HepG2 (cell line): ENCODE measurements at regions not wholly inside any gene's neighbourhood (a gene's known extent, or its start where the extent isn't known, plus 50 kb on each side); places are given as distances from the start of the nearest gene placed in this dataset.

ENCODE experiments used
- ATAC-seq: fragments of 200-7000 bp; cut with Tn5 transposase; 3 replicates; pipeline ENCODE4 v1.9.1; 2020; ENCODE audit warnings: mild to moderate bottlenecking, moderate library complexity
- BruUV-seq: library from RNA; stranded (reverse); fragments of 400-500 nt; replicated peaks from 2 replicates; lab custom pipeline; 2021; lab: Mats Ljungman, UMichigan
- CTCF ChIA-PET: fragments of 300-600 bp; formaldehyde crosslinking; extraction: SDS; loops from one replicate; lab custom pipeline; 2021; ENCODE audit warnings: low total read pairs, inconsistent platforms, low intra/inter-chr PET ratio; lab: Yijun Ruan, JAX
- POLR2A ChIA-PET: fragments of 350-600 bp; sonication (Branson Sonifier 250); formaldehyde crosslinking; loops from one replicate; lab custom pipeline; 2020; ENCODE audit warnings: antibody characterized with exemption, inconsistent platforms; lab: Yijun Ruan, JAX
- DNase-seq: peaks from one replicate; pipeline ENCODE4 v3.0.0-alpha.2; 2015; ENCODE audit warnings: low spot score
- FAIRE-seq: peaks from 3 replicates; lab custom pipeline; 2011; peaks lifted over from hg19 to GRCh38; lab: Jason Lieb, UNC
- H2AFZ ChIP-seq: one replicate; pipeline ENCODE4 v1.6.1; 2011; ENCODE audit warnings: low read length, inconsistent platforms
- H3K27ac ChIP-seq: fragments of 300-600 bp; 3 replicates; pipeline ENCODE4 v1.8.0; 2011; ENCODE audit warnings: mixed run types, mild to moderate bottlenecking, mixed read lengths, low read length, inconsistent platforms; ENCODE audit not compliant: insufficient read depth; ENCODE audit errors: extremely low read length
- H3K27me3 ChIP-seq, 2 experiments: fragments of 200-600 bp in 1 of 2; 2 replicates in 1 of 2; 3 replicates in 1 of 2; pipeline versions ENCODE4 v1.6.0 to v1.8.0; 2011; ENCODE audit warnings: low read length in 2 of 2, mild to moderate bottlenecking in 2 of 2, moderate library complexity in 2 of 2, inconsistent platforms in 1 of 2; ENCODE audit not compliant: insufficient read depth in 2 of 2, control insufficient read depth in 1 of 2
- H3K36me3 ChIP-seq, 2 experiments: fragments of 200-600 bp in 1 of 2; replicated peaks in 1 of 2; 2 replicates in 1 of 2; 3 replicates in 1 of 2; pipeline versions ENCODE4 v1.5.1 to v1.8.0; 2011; ENCODE audit warnings: low read length in 2 of 2, inconsistent platforms in 1 of 2; ENCODE audit not compliant: insufficient read depth in 2 of 2, control insufficient read depth in 1 of 2
- H3K4me1 ChIP-seq: 2 replicates; pipeline ENCODE4 v1.5.1; 2012; ENCODE audit warnings: low read length, inconsistent platforms; ENCODE audit not compliant: insufficient read depth
- H3K4me2 ChIP-seq: 2 replicates; pipeline ENCODE4 v1.6.0; 2011; ENCODE audit warnings: low read depth, low read length, inconsistent platforms
- H3K4me3 ChIP-seq, 3 experiments: fragments of 200-600 bp in 1 of 3; sonication (generic), shearing (Covaris generic) in 1 of 3; replicated peaks in 1 of 3; 2 replicates each; pipeline ENCODE4 v1.5.1; 2011 to 2016; ENCODE audit warnings: low read length in 3 of 3, inconsistent platforms in 2 of 3, low read depth in 2 of 3, mild to moderate bottlenecking in 2 of 3, control low read depth in 1 of 3, mixed read lengths in 1 of 3; ENCODE audit not compliant: insufficient read depth in 1 of 3
- H3K79me2 ChIP-seq: one replicate; pipeline ENCODE4 v1.6.1; 2011; ENCODE audit warnings: low read length, inconsistent platforms; ENCODE audit not compliant: insufficient read depth
- H3K9ac ChIP-seq: 2 replicates; pipeline ENCODE4 v1.6.0; 2011; ENCODE audit warnings: mild to moderate bottlenecking, low read depth, low read length, inconsistent platforms; ENCODE audit not compliant: insufficient read depth
- H3K9me3 ChIP-seq: 2 replicates; pipeline ENCODE4 v1.5.1; 2012; ENCODE audit warnings: mild to moderate bottlenecking, low read length
- H4K20me1 ChIP-seq: 2 replicates; pipeline ENCODE4 v1.6.0; 2011; ENCODE audit warnings: inconsistent platforms, mild to moderate bottlenecking, low read length, moderate library complexity; ENCODE audit not compliant: insufficient read depth
- ATF7 ChIP-seq, 2 experiments: fragments of 450-650 bp in 1 of 2; sonication (generic) in 1 of 2; formaldehyde crosslinking in 1 of 2; IDR thresholded peaks; 2 replicates each; pipeline versions ENCODE4 v1.4.0 to v1.6.1; 2016 to 2020; ENCODE audit warnings: antibody characterized with exemption in 1 of 2, mild to moderate bottlenecking in 1 of 2, missing genetic modification reagents in 1 of 2
- BORCS8-MEF2B ChIP-seq: sonication (generic); formaldehyde crosslinking; IDR thresholded peaks from 2 replicates; pipeline ENCODE4 v1.8.0; 2022; ENCODE audit warnings: mild to moderate bottlenecking, missing genetic modification reagents
- FLYWCH1 ChIP-seq: sonication (generic); formaldehyde crosslinking; IDR thresholded peaks from 2 replicates; pipeline ENCODE4 v1.8.1; 2023; ENCODE audit warnings: mild to moderate bottlenecking, missing genetic modification reagents
- GABPB1 ChIP-seq: IDR thresholded peaks from 2 replicates; pipeline ENCODE4 v1.6.1; 2016; ENCODE audit warnings: mild to moderate bottlenecking, missing genetic modification reagents, moderate library complexity, missing compliant biosample characterization
- ISX ChIP-seq: sonication (generic); formaldehyde crosslinking; conservative IDR thresholded peaks from 2 replicates; pipeline ENCODE4 v1.5.0; 2020; ENCODE audit warnings: missing genetic modification reagents
- MIER2 ChIP-seq: IDR thresholded peaks from 2 replicates; pipeline ENCODE4 v1.6.1; 2016; ENCODE audit warnings: missing biosample characterization, missing genetic modification reagents
- RARG ChIP-seq: sonication (generic); formaldehyde crosslinking; IDR thresholded peaks from 2 replicates; pipeline ENCODE4 v1.4.0; 2020; ENCODE audit warnings: low read depth, mild to moderate bottlenecking, missing genetic modification reagents
- ZNF232 ChIP-seq: sonication (generic); formaldehyde crosslinking; IDR thresholded peaks from 2 replicates; pipeline ENCODE4 v1.4.0; 2020; ENCODE audit warnings: missing genetic modification reagents, borderline replicate concordance
- ZNF276 ChIP-seq: sonication (generic); formaldehyde crosslinking; IDR thresholded peaks from 2 replicates; pipeline ENCODE4 v1.4.0; 2020; ENCODE audit warnings: mild to moderate bottlenecking, low read depth, missing genetic modification reagents
- ZNF337 ChIP-seq: sonication (generic); formaldehyde crosslinking; IDR thresholded peaks from 2 replicates; pipeline ENCODE4 v1.5.1; 2020; ENCODE audit warnings: missing genetic modification reagents, low read depth, mild to moderate bottlenecking, borderline replicate concordance
- ZNF629 ChIP-seq: sonication (generic); formaldehyde crosslinking; conservative IDR thresholded peaks from 2 replicates; pipeline ENCODE4 v1.5.0; 2020; ENCODE audit warnings: missing genetic modification reagents
- in situ Hi-C: cut with HindIII; loops from 2 replicates; pipeline ENCODE4 v1.10.0; 2017; ENCODE audit warnings: low pct_unique_long_range_greater_than_20kb; ENCODE audit not compliant: extremely low pct_ligation_motif_present
- intact Hi-C: fragments of 100-400 bp; cut with micrococcal nuclease; formaldehyde crosslinking; loops from one replicate; pipeline ENCODE4 v1.10.0; 2022; ENCODE audit not compliant: unreplicated experiment
- TF ChIP-seq, protein P1 (sequence below): sonication (generic); formaldehyde crosslinking; IDR thresholded peaks from 2 replicates; pipeline ENCODE4 v1.4.0; 2020; ENCODE audit warnings: missing genetic modification reagents; ENCODE audit errors: not compliant biosample characterization

GRCh38 chr20:55155360-55155759 lies 680.0 kb downstream of the DOK5 start:
- FAIRE-seq = no peak
- POLR2A ChIA-PET = no interaction called here
- in situ Hi-C loops = no loop called here
- no peak for ATAC-seq
- no peak overlapping the region for H3K9ac ChIP-seq
- TF ChIP-seq ZNF337 (CRISPR knock-in tag) (no peak), ZNF232 (CRISPR knock-in tag) (no peak), ZNF629 (CRISPR knock-in tag) (no peak), BORCS8-MEF2B (CRISPR knock-in tag) (no peak), ZNF276 (CRISPR knock-in tag) (no peak), MIER2 (CRISPR knock-in tag) (no peak), ATF7 (IDR thresholded peaks at IDR 0.05) (no peak), ATF7 (CRISPR knock-in tag; IDR thresholded peaks at IDR 0.05) (no peak), FLYWCH1 (no peak), GABPB1 (no peak), RARG (CRISPR knock-in tag) (no peak), ISX (CRISPR knock-in tag) (no peak)
- TF ChIP-seq, protein P1, sequence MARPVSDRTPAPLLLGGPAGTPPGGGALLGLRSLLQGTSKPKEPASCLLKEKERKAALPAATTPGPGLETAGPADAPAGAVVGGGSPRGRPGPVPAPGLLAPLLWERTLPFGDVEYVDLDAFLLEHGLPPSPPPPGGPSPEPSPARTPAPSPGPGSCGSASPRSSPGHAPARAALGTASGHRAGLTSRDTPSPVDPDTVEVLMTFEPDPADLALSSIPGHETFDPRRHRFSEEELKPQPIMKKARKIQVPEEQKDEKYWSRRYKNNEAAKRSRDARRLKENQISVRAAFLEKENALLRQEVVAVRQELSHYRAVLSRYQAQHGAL (CRISPR knock-in tag) = no peak
- TF ChIP-seq, all 625 proteins: peak for 0
- BruUV-seq = no TSS peak
- Histone ChIP-seq H3K27ac (no peak overlapping the region), H3K4me1 (no peaks in the 10 kb centered on the region), H2AFZ (no peak overlapping the region), H3K27me3 (no peaks in the 10 kb centered on the region), H4K20me1 (no peaks in the 10 kb centered on the region), H3K4me3 (no peak overlapping the region), H3K9me3 (peaks cover 93% of the 10 kb centered on the region), H3K79me2 (no peaks in the 10 kb centered on the region), H3K4me2 (no peak overlapping the region), H3K36me3 (no peaks in the 10 kb centered on the region)
- intact Hi-C loops = no loop called here
- CTCF ChIA-PET = no interaction called here
- DNase-seq = no peak
